Middle frontal gyrus (tissue), 1 donor: ENCODE measurements at regions not wholly inside any gene's neighbourhood (a gene's known extent, or its start where the extent isn't known, plus 50 kb on each side); places are given as distances from the start of the nearest gene placed in this dataset.
"Not testable (repeated sequence)": the region's sequence is repeated elsewhere in the genome, so short reads cannot be mapped to it uniquely, and the experiment has no call there.

Experiments
- DNase-seq: peaks from one replicate; pipeline ENCODE4 v3.0.0-alpha.2; 2015; ENCODE audit warnings: low spot score; ENCODE audit errors: extremely low spot score

DNA sequence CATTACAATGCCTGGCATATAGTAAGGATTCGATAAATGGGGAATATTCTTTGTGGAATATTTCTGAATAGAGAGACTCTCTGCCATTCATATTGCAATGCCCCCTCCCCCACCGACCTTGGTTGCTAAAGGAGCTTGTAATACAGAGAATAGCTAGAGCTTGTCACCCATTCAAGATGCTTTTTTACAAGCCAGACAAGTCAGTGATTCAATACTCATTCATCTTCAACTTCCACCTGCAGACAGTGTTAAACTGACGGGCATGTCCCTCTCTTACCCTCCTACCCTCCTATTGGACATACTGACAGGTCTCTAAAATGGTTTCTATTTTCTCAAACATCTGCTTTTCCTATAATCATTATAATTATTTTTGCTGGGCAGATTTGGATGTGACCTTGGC is 257.4 kb downstream of the KCNJ2 start:
- DNase-seq, result no peak

DNA sequence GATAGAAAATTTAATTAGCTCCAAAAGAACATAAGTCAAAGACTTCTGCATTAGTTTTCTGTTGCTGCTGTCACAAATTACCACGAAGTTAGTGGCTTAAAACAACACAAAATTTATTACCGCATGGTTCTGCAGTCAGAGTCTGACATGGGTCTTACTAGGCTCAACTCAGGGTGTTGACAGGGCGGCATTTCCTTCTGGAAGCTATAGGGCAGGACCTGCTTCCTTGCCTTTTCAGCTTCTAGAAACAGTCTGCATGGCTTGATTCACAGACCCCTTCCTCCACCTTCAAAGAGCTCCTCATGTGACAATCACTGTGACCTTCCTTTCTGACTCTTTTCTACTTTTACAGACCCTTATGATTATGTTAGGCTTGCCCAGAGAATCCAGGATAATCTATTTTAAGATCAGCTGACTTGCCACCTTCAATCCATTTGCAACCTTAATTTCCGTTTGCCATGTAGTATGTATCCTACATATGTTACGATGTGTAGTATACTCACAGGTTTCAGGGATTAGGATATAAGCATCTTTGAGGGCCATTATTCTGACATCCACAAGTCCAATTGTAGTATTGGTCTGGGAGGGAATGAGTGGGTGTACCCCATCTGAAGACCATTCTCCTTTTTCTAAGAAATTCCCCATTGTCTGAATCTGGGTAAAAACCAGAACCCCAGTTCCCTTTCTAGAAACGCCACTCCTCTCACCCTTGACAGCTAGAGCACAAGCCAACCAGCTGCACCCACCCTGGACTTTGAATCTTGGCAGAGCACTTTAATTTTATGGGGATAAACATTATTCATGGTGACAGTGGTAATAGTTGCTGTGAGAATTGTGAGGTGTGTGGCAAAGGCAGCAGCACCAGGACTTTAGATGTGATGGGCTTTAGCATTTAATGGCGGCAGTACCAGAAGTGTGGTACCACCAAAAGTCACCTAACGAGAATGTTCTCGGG is 265.5 kb downstream of the KCNJ2 start:
- no peak for DNase-seq

DNA sequence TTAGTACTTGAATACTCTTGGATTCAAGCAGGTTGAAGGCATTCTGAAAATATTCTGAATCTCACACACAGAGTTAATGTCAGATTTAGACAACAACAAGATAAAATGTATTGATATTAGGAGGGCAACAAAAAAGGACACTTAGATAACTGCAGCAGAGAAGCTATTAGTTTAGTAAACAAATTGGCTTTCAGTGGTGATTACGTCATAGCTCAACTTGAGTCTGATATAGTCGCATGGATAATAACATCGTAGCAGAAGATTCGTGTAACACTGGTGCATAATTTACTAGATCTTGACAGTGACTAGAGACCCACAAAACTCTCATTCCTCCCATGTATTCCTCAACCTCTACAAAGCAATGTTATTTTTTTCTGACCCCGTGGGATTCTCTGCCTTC is 268.3 kb downstream of the KCNJ2 start:
- DNase-seq, result no peak

DNA sequence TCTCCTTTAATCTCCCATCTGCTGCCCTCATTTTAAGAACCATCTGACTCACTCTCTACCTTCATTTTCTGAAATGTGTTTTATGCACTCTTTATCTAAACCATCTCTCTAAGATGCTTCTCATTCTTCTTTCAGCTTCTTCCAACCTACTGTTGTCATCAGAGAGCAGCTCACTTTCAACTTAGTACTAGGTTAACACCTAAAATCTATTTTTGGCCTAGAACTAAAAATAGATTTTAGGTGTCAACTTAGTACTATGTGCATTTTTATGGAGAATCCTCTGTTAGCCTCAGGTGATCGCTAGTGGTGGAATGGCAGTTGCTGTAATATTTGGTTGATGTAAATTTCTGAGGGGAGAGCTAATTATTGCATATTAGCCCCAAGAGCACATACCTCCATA is 277.1 kb downstream of the KCNJ2 start:
- DNase-seq, result no peak

DNA sequence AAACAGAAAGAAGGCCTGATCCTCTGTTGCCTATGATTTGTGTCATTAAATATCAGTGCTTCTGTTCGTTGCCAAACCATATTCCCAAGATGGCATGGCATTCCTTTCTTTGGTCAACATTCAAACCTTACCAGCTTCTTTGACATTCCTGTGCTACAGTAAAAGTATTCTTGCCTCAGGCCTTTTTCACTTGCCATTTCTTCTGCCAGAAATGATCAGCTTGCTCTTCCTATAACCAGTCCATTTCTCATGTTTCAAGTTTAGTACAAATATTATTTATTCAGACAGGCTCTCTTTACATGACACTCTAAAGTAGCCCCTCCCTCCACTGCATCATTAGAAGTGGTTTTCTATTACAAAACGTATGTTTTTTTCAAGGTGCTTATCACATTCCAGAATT is 278.3 kb downstream of the KCNJ2 start:
- DNase-seq, result no peak

DNA sequence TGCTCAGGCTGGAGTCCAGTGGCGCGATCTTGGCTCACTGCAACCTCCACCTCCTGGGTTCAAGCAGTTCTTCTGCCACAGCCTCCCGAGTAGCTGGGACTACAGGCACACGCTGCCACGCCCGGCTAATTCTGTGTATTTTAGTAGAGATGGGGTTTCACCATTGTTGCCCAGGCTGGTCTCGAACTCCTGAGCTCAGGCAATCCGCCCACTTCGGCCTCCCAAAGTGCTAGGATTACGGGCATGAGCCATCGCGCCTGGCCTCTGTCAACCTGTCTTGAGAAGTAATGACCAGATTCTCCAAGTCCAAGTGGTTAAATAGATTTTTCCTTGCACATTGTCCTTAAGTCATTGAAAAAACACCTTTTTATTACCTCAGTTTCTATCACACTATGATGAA is 283.7 kb downstream of the KCNJ2 start:
- DNase-seq, result not testable (repeated sequence)

DNA sequence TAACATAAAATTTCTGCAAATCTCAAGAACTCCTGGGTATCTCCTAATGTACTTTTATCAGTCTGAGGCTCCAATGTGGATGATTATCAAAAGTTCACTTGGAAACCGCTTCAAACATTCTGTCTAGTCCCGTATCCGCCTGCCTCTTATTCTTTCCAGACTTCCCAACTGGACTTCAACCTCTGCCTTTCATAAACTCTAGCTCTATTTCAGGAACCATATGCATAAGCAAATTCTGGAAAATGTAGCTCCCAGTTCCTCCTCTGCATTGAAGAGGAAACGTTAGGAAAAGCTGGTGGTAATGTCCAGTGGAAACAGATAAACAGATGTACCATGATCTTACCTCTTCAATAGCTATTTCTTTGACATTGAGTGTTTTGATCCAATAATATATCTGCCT is 285.0 kb downstream of the KCNJ2 start:
- no peak for DNase-seq

DNA sequence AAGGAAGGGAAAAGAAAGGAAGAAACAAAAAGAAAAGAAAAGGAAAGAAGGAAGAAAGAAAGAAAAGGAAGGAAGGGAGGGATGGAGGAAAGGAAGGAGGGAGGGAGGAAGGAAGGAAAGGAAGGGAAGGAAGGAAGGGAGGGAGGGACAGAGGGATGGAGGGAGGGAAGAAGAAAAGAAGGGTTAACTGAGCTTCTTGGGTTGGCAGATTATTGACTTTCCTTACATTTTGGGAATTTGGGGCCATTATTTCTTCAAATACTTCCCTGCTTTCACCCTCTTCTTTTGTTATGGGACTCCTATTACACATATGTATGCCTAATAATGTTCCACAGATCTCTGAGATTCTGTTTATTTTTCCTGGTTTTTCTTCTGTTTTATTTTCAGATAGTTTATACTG is 285.6 kb downstream of the KCNJ2 start:
- DNase-seq, result no peak

DNA sequence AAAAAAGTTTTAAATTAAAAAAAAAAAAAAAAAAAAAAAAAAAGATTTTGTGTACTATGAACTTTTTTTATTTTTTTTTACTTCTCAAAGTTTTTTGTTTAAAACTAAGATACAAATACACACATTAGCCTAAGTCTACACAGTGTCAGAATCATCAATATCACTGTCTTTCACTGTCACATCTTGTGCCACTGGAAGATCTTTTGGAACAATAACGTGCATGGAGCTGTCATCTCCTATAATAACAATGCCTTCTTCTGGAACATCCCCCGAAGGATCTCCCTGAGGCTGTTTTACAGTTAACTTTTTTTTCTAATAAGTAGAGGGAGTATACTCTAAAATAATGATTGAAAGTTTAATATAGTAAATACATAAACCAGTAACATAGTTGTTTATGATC is 295.7 kb downstream of the KCNJ2 start:
- DNase-seq, result no peak

DNA sequence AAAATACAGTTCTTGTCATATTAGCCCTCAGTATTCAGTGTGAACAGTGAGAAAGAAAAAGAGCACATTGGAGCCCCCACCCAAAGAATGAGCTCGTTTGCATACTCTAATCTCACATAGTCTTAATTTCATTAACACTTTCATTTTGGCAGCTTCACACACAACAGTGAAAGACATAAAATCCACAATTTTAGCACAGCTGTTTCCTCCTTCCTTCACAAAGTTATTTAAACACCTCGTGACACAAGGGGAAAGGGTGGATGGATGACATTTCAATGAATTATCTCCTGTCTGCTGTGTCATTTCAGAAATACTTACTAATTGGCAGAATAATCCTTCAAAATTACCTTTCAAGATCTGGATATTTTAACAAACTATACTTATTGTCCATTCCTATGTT is 299.3 kb downstream of the KCNJ2 start:
- no peak for DNase-seq

DNA sequence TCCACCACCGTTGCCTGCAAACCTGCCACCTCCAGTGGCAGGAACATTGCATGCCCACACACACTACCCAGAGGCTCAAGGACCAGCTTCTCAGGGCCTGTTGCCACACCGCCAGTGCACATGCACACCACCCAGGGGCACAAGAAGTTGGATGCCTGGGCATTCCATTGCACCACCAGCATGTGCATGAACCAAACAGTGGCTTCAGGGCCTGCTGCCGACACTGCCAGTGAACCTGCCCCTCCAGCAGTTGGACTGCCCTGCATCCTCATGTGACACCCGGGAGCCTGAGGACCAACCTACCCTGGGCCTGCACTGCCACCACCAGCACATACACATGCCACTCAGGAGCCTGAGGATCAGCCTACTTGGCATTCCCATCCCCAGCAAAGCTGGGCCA is 303.7 kb downstream of the KCNJ2 start:
- no peak for DNase-seq

DNA sequence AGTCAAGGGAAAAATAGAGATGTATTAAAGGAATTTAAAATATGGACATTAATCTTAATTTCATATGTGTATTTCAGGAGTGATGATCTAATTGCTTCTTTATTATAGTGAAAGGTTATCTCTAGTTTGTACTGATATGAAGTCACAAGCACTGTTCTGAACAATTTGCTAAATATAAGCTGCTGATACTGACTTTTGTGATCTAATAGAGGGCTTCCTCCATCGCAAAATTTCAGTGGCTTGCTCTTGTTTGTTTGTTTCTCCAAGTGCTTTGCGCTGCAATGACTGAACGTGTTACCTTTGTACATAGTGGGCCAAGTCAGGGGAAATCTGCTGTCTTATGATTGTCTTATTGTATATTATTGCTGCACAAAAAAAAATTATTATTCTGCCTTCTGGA is 307.0 kb downstream of the KCNJ2 start:
- no peak for DNase-seq

DNA sequence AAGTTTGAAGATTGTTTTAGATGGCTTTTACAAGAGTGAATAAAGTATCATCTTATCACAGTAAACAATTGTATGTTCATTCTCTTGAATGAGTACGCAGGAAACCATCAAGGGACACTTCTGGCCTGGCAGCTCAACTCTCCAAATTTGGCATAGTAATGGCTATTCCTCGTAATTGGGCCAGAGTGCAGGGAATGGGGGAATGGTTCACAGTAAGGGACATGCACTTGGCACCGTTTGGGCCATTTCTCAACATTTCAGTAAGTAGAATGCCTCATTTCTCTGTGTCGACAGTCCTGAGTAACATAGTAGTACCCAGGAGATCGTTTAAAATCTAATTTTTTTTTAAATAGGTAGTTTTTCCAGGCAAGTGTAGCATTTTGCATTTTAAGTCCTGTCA is 309.6 kb downstream of the KCNJ2 start:
- DNase-seq, result no peak

DNA sequence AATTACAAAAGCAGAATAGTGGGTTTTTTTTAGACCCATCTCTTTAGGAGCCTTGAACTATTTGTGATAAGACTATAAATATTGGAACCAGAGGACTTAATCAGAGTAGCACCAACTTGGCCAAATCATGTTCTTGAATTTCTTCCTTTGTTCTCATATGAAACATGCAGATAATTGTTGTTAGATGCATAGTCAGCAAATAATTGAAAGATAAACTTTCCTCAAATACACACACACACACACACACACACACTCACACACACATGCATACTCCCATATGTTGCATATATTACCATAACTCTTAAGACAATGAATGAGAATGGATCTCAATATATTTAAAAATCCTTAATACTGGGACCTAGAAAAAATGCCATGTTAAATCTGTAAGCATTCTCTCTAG is 310.4 kb downstream of the KCNJ2 start:
- DNase-seq, result no peak

DNA sequence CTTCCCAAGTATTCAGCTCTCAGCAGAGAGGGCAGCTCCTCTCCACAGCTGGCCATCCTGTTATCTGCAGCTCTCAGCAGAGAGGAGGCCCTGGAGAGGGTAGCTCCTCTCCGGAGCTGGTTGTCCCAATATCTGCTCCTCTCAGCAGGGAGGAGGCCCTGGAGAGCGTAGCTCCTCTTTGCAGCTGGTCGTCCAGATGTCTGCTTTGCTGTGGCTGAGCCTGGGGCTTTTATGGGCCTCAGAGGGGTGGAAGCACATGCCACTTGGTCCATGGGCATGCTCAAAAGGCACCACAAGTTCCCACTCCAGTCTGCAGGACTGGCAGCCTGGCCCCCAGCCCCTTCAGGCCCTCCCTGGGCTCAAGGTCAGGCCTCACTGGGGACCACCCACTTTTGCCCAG is 314.3 kb downstream of the KCNJ2 start:
- no peak for DNase-seq

DNA sequence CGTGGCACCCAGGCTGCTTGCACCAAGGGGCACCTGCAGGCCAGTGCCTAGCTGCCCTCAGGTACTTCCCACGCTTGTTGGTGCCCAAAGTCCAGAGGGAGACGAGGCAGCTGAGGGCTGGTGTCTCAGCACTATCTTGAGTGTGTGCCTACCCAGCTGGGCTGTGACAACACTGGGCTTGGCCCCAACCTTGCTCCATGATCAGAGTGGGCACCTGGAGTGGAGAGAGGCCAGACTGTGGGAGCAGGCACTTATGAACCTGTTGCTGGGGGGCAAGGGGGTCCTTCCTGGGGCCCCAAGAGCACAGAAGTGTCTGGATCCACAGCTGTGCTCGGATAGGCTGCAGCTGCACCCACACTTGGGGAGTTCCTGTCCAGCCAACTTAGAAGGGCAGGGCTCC is 314.7 kb downstream of the KCNJ2 start:
- DNase-seq, result no peak

DNA sequence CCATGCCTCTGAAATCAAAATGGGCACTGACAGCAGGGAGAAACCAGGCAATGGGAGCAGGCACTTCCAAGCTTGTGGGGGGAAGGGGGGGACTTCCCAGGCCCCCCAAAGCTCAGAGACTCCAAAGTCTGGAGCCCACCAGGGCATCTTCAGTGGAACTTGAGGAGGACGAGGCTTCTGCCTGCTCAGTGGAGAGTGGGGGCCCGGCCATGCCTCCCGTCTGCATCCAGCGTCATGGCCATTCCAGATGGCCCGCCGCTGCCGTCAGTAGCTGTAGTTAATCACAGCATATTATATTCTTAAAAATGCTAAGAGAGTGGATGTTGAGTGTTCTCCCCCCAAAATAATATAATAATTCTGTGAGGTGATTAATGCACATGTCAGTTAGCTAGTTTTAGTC is 315.2 kb downstream of the KCNJ2 start:
- DNase-seq, result no peak

DNA sequence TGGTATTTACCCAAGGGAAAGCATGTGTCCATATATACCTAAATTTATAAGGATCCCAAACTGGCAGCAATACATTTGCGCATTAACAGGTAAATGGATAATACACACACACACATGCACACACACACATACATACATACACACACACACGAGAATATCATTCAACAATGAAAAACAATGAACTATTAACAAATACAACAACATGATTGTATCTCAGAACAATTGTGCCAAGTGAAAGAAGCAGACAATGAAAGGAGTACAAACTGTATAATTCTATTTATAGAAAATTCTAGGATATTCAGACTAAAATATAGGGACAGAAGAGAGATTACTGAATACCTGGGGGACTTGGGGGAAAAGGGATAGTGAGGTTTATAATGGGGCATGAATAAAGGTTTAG is 323.0 kb downstream of the KCNJ2 start:
- DNase-seq, result no peak

DNA sequence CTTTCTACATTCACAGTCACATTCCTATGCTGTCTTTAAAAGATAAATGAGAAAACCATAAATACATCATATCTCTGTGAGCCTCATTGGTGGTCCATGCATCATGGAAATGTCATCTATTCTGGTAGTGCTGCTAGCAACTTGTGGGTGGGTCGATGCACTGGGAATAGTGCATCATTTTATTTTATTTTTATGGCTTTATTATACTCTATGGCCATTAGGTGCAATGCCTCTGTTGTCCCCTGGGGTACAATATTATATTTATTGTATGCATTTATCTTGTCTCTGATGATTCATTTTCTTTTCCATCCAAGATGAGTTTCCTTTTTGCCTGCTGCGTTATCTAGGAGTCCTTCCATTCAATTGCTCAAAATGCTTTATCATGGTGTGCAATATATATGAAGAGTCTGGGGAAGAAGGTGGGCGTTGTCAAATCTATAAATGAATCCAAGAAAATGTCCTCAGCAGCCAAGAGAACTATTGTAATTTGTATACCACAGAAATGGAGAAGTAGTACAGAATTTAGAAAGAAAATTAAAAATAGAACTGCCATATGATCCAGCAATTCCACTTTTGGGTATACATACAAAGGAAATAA is 324.0 kb downstream of the KCNJ2 start:
- no peak for DNase-seq

DNA sequence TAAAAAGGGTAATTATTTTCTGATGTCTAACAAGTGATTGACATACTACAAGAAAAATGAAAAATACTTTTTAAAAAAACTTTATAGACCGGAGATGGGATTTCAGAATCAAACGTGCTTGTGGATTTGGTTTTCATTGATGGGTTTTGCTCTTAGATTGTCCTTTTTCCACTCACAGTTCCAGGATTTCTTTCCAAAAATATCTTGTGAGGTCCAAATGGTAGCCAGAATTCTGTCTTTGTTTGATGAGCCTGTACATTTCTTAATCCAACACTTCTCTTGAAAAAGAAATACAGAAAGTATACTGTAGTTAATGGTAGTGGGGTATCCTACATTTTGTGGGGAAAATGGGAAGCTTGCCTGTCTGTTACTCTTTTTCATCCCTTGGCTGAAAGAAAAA is 329.3 kb downstream of the KCNJ2 start:
- no peak for DNase-seq

DNA sequence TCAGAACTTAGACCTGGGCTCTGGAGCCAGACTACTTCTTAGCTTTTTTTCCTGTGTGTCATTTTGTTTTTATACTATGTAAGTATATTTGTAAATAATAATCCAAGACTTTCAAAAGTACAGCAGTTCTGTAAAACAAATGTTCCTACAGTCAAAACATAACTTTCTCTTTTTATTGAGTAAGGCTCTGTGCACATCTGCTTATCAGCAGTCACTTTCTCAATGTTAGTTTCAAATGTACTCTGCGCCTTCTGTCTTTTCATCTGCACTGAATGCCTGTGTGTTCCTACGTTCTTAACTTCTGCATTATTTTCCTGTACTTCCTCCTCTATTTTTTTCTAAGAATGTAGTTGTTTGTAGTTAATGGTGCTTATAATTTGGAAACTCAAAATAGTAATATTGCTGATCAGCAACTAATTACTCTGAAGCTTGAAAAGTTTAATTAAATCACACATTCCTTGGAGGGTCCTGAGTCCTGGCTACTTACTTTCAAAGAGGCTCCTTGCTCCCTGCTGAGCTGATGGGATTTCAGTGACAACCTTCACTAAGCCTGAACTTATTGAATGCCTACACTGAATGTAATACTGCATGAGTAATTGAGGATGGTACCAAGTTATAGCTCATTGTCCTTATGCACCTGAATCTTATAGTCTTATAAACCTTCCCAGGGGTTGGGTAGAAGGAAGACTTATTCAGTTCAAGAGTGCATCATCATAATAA is 329.9 kb downstream of the KCNJ2 start:
- DNase-seq, result no peak

DNA sequence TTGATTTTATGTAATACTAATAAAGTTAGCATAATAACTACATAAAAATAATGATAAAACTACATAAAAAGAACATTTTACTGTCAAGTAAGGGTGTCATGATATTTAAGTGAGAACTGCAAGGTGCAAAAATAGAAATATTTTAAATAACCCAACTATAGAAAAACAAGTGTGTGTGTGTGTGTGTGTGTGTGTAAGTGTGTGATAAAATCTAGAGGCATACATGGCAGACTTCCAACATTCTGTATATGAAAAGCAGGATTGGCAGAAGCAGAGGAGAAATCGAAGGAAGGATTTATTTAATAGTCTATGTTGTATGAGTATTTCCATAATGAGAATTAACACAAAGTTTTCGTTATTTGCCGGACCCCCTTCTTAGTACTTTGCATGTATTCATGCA is 334.1 kb downstream of the KCNJ2 start:
- DNase-seq, result no peak
